ENCODE measurements at regions not wholly inside any gene's neighbourhood (a gene's known extent, or its start where the extent isn't known, plus 50 kb on each side); places are given as distances from the start of the nearest gene placed in this dataset.
A peak's percentile ranks its signal among the peaks of the same experiment; 100 is the strongest.

- Mint-ChIP-seq H3K27ac (peak overlapping the region; percentile 49), H3K4me3 (no peak overlapping the region), H3K36me3 (no peaks in the 10 kb centered on the region), H3K4me1 (ENCODE audit: unreplicated experiment) (peaks cover 13% of the 10 kb centered on the region), H3K27me3 (no peaks in the 10 kb centered on the region), H3K9me3 (no peaks in the 10 kb centered on the region)
- DNase-seq (ENCODE audit: extremely low spot score, unreplicated experiment), result no peak
- no peak for TF ChIP-seq CTCF (conservative IDR thresholded peaks at IDR 0.05)
Measured at GRCh38 chr2:7191932-7192331, 274.7 kb downstream of the RNF144A start.

- no peak for TF ChIP-seq CTCF (conservative IDR thresholded peaks at IDR 0.05)
- Mint-ChIP-seq H3K4me3 (no peak overlapping the region), H3K27ac (no peak overlapping the region), H3K4me1 (ENCODE audit: unreplicated experiment) (peaks cover 13% of the 10 kb centered on the region), H3K27me3 (no peaks in the 10 kb centered on the region), H3K9me3 (peaks cover 2% of the 10 kb centered on the region), H3K36me3 (no peaks in the 10 kb centered on the region)
- DNase-seq (ENCODE audit: extremely low spot score, unreplicated experiment), result no peak
Measured at GRCh38 chr2:7193457-7193856, 276.2 kb downstream of the RNF144A start.

DNA sequence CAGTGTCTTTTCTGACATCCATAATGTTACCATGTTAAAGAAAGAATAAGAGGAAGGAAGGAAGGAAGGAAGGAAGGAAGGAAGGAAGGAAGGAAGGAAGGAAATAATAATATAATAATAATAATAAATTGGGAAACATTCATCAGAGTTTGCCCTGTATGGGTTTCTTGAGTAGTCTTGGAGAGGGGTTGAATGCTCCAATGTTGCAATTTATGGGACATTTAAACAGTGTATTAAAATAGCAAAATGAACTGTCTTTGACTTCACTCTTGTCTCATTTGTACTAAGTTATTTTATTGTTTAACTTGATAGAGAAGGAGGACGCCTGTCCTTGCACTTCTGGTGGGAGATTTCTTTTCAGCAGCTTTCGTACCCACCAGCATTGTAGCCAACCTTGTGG lies 277.7 kb downstream of the RNF144A start:
- no peak for DNase-seq (ENCODE audit: extremely low spot score, unreplicated experiment)
- peaks cover 13% of the 10 kb centered on the region for H3K4me1 Mint-ChIP-seq (ENCODE audit: unreplicated experiment)
- no peak overlapping the region for H3K27ac Mint-ChIP-seq
- H3K27me3 Mint-ChIP-seq, result no peaks in the 10 kb centered on the region
- no peak for TF ChIP-seq CTCF (conservative IDR thresholded peaks at IDR 0.05)
- H3K36me3 Mint-ChIP-seq, result no peaks in the 10 kb centered on the region
- no peak overlapping the region for H3K4me3 Mint-ChIP-seq
- H3K9me3 Mint-ChIP-seq, result peaks cover 5% of the 10 kb centered on the region

DNA sequence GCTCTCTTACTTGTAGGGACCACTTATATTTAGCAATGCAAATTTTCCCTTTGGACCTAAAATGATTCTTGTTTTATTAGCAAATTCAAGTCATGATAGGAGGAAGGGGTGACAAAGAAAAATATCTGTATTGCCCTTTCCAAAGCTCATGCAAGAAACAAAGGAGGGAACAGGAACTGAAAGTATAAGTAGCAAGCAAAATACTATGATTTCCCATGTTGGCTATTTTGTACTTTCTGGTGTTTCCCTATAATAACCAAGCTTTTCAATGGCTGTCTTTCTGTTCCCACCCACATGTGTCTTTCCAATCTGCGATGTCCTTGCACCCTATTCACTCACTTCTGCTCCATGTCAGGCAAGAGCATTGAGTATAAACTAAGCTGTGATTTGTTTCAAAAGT lies 279.7 kb downstream of the RNF144A start:
- Mint-ChIP-seq H3K36me3 (no peaks in the 10 kb centered on the region), H3K27ac (no peak overlapping the region), H3K27me3 (no peaks in the 10 kb centered on the region), H3K4me3 (no peak overlapping the region), H3K4me1 (ENCODE audit: unreplicated experiment) (peaks cover 5% of the 10 kb centered on the region), H3K9me3 (peaks cover 5% of the 10 kb centered on the region)
- TF ChIP-seq CTCF (conservative IDR thresholded peaks at IDR 0.05), result no peak
- DNase-seq (ENCODE audit: extremely low spot score, unreplicated experiment), result no peak

DNA sequence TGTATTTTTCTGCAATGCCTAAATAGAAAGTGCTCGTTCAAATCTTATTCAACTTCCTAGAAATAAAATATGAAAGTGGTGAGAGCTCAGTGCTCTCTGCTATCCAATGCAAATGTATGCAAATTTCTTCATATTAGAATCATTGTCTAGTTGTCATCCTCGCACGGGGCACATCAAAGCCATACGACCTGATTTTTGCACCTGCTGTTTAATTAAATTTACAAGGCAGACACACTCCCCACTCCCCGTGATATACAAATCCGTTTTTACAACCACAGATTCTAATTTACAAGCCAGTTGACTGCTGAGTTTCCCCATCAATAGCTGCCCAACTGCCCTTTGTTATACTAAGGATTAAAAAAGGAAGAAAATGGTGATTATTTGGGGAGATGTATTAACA lies 284.6 kb downstream of the RNF144A start:
- Mint-ChIP-seq H3K36me3 (no peaks in the 10 kb centered on the region), H3K27me3 (peaks cover 3% of the 10 kb centered on the region), H3K9me3 (peaks cover 5% of the 10 kb centered on the region), H3K4me3 (no peak overlapping the region), H3K4me1 (ENCODE audit: unreplicated experiment) (peaks cover 18% of the 10 kb centered on the region), H3K27ac (no peak overlapping the region)
- no peak for DNase-seq (ENCODE audit: extremely low spot score, unreplicated experiment)
- TF ChIP-seq CTCF (conservative IDR thresholded peaks at IDR 0.05), result no peak

GRCh38 chr2:7203056-7203467 lies 285.9 kb downstream of the RNF144A start:
- Mint-ChIP-seq H3K4me3 (peak overlapping the region; percentile 40), H3K9me3 (peaks cover 5% of the 10 kb centered on the region), H3K36me3 (no peaks in the 10 kb centered on the region), H3K27me3 (peaks cover 3% of the 10 kb centered on the region), H3K27ac (no peak overlapping the region), H3K4me1 (ENCODE audit: unreplicated experiment) (peaks cover 18% of the 10 kb centered on the region)
- peak; percentile 99 for TF ChIP-seq CTCF (conservative IDR thresholded peaks at IDR 0.05)
- no peak for DNase-seq (ENCODE audit: extremely low spot score, unreplicated experiment)

All from type B pancreatic cell (in vitro differentiated cells).